GM19372 (cell line): ENCODE measurements at regions not wholly inside any gene's neighbourhood (a gene's known extent, or its start where the extent isn't known, plus 50 kb on each side); places are given as distances from the start of the nearest gene placed in this dataset.
"Not testable (repeated sequence)": the region's sequence is repeated elsewhere in the genome, so short reads cannot be mapped to it uniquely, and the experiment has no call there.

Experiments used
- ATAC-seq: cut with Tn5 transposase; IDR thresholded peaks from one replicate; pipeline ENCODE4 v1.9.1; 2021; ENCODE audit warnings: mild to moderate bottlenecking, low read depth, moderate library complexity; ENCODE audit not compliant: unreplicated experiment

GRCh38 chr6:150733726-150734125 lies 131.8 kb upstream of the MTHFD1L start:
- ATAC-seq, result no peak

DNA sequence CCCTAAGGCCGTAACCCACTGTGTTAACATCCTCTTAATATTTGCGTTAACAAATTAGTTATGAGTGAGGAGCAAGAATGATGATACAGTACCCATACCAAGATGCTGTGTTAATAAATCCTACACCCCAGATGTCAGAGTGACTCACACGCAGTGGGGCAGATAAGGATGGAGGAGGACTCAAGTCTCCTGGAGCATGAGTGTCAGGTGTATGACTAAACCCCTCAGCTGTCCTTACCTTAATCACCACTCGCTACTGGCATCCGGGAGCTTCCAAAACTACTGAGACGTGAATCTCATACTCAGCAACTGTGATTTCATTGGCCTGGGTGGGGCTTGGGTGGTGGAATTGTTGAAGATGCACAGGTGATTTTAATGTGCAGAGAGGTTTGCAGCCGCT lies 131.3 kb upstream of the MTHFD1L start:
- no peak for ATAC-seq

DNA sequence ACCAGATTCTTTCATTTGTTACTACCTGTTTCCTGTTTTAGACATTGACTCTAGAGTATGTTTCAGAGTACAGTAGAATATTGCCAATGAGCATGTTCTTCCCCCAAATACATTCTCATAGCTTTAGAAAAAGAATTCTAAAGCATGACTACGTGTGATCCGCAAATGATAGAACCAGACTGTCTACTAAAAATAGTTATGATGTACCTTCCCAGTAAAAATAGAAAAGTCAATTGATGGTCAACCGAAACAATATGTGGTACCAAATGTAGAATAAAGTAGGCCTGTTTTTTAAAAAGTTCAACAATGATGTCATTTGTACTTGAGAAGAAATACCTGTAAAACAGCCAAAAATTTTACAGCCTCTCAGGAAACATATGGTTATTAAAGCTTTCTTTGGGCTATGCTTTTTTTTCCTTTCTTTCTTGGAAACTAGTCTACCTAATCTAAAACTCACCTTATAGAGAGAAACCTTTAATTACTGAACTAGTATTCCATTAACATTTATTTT lies 130.1 kb upstream of the MTHFD1L start:
- ATAC-seq, result no peak

DNA sequence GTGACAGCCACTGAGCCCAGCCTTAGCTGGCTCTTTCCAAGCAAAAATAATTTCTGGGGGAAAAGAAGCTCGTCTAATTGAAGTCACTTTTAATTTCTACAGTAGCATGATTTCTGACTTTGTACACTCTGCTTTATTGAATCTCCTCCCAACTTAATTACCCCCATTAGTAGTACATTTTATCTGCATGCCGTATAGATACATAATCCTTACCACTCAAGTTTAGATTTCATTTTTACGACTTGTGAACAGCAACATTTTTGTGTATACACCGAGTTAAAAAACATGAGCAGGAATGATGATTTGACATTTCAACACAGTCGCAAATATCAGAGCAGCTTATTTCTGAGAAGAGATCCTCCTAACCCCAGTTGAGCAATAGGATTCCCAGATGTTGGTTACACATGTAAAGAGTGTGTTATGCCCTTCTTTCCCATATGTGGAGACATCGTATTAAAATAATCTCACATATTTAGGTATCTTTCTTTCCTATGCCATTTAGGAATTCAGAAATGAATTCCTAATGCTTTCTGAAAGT lies 127.3 kb upstream of the MTHFD1L start:
- ATAC-seq, result no peak

- ATAC-seq, result no peak
Measured at GRCh38 chr6:150739711-150740349, 125.7 kb upstream of the MTHFD1L start.

DNA sequence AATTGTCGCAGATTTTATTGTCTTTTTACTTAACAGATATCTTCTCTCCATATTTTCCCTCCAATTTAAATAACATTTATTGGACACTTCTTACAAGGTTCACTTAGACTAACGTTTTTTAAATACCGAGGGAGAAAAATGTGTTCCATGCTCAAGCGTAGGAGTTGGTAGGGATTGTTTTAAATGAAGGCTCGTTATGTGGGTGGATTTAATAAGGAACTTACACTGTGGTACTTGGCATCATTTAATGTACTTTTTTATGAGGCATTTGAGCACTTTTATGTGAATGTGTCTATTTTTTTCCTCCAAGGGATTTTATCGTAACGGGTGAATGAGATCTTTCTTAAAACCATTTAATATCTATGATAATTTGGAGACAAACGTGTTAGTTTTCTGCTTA lies 125.0 kb upstream of the MTHFD1L start:
- ATAC-seq, result no peak

DNA sequence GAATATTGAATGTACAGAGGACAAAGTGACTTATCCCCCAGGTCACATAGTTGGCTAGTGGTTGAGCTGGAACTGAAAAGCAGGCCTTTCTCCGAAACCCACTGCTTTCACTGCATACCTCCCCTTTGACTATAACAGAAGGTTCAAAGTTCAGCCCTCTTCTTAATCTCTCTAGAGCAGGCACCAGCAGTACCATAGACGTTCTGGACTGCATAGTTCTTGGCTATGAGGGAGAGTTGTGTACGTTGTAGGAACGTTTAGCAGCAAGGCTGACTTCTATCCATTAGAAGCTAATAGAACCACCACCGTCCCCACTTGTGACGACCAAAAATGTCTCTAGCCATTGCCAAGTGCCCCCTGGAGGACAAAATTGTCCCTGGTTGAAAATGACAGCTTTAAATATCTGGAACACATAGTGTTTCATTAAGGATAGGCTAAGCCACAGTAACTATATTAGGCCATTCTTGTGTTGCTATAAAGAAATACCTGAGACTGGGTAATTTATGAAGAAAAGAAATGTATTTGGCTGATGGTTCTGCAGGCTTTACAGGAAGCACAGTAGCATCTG lies 123.8 kb upstream of the MTHFD1L start:
- no peak for ATAC-seq

GRCh38 chr6:150744522-150745260 lies 120.8 kb upstream of the MTHFD1L start:
- no peak for ATAC-seq

DNA sequence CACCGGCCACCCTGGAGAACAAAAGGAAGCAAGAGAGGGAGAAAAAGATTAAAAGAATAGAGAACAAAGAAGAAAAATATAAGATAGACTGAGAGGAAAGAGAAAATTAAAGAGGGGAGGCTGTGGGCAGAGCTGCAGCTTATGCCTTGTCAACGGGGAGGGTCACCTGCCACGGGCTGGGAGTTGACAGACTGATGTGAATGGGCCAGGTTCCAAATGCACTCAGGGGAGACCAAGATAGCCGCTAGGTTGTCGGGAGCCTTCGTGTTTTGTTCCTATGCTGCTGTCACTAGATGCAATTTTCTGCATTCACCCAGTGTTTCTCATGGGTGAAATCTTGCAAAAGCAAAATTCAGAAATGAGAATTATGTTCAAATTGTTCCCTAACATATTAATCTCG lies 119.6 kb upstream of the MTHFD1L start:
- no peak for ATAC-seq

DNA sequence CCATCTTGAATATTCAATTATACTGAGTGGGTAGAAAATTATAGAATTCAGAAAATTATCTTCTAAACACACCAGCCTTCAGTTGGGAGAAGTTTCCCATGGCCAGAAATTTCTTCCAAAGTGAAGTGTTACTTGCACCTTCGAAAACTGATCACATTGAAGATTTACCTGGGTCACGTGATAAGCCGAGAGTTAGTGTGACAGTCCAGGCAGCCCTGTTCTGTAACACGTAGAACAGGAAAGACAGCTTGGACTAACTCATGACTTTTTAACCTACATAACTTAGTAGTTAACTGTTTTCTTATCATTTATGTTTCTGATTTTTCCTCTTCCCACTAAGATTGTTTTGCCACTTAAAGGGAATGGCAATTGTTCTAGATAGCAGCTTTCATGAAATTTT lies 118.3 kb upstream of the MTHFD1L start:
- ATAC-seq, result no peak

DNA sequence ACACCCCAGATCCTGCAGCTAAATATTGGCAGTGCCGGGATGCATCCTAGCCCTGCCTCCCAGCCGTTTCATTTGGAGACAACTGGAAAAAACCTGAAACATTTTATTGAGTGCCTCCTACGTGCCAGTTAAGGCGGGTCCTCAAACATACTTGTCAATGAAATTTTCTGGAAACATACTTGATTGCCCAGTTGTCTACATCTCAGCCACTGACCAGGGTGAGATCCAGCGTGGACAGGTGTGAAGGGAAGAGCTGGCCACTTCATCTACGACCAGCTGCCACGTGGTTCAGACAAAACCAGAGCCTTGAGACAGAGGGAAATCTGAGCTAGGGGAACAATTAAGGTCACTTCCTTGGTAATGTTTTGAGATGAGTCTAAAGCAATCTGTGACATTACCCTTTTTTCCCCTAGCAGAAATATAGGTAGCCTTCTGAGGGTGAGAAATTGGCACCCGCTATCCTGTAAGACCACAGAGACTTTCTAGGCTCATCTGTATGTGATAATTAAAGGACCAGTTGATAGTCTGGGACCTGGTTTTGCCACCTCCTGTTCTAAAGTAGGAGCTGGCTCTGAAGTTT lies 116.3 kb upstream of the MTHFD1L start:
- no peak for ATAC-seq

- no peak for ATAC-seq
Measured at GRCh38 chr6:150751296-150751695, 114.2 kb upstream of the MTHFD1L start.

- ATAC-seq, result no peak
Measured at GRCh38 chr6:150752409-150752808, 113.1 kb upstream of the MTHFD1L start.

DNA sequence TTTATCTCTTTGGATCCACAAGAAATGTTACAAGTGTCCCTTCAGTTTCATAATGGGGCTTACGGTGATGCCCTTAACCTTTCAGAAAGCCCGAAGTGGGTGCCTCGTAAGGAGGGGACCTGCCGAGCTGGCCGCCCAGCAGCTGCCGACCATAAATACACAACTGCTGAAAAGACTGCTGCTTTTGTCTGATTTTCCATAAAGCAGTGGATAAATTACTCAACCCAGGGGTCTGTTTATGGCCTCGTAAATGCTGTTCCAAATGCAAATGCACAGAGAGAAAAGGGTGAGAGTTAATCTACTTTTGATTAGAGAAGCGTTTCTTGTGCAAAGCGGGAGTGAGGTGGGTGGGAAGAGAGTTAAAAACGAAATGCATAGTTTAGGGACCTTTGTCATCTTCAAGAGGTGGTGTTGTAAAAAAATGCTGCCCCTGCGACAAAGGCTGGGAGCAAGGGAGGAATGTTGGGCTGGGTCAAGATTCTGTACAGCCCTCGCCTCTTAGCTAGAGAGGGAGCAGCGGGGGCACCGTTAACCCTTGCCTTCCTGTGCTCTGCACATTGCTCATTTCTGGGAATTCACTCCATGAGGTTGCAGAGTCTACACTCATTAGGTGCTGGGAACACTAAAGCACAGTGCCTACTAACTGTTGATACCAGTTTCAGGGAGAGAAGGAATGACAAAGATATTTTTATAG lies 112.0 kb upstream of the MTHFD1L start:
- ATAC-seq, result no peak

DNA sequence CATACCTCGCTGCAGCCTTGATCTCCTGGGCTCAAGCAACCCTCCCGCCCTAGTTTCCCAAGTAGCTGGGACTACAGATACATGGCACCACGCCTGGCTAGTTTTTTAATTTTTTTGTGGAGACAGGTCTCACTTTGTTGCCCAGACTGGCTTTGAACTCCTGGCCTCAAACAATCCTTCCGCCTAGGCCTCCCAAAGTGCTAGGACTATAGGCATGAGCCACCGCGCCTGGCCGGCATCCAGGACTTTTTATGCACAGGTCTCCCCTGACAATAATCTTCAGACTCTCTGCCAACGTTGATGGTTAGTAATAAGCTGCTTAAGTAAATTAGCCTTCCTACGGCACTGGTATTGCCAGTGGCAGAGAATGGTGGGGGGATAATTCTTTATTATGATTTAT lies 110.5 kb upstream of the MTHFD1L start:
- ATAC-seq, result no peak

- no peak for ATAC-seq
Measured at GRCh38 chr6:150755524-150755923, 110.0 kb upstream of the MTHFD1L start.

DNA sequence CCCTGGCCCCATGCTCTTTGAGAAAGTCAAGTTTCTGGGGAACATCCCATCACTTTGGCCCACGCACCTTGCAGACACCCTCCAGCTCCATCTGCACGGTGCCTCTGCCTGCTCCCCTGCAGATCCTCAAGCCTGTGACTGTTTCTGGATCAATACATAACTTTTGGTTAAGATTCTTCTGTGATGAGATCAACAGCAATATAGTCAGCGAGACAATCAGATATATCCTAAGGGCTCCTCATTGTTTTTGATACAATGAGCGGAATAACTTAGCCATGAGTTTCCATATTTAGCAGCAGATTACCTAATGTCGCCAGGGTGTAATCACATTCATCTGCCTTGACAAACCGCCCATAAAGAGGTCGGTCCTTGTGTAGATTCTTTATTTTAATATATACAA lies 109.3 kb upstream of the MTHFD1L start:
- no peak for ATAC-seq

- not testable (repeated sequence) for ATAC-seq
Measured at GRCh38 chr6:150757807-150758206, 107.7 kb upstream of the MTHFD1L start.

GRCh38 chr6:150759483-150759882 lies 106.0 kb upstream of the MTHFD1L start:
- no peak for ATAC-seq

DNA sequence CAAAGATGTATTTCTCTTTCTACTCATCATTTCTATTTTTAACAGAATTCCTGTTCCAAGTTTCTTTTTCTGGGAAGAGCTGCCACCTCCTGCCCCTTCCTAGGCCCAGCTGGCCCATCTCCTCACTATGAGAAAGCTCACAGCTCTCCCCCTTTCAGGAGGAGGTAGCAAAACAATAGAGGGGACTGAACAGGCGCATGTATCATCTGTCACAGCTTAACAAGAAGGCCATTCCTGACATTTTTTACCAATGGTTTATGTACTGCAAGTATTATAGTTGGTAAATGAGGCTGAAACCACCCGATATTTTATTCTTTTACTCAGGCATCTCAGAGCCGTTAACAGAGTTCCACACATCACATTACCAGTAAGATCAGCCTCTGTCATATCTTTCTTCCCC lies 103.7 kb upstream of the MTHFD1L start:
- ATAC-seq, result no peak
